Fibroblast of pulmonary artery (primary cell): ENCODE measurements at regions not wholly inside any gene's neighbourhood (a gene's known extent, or its start where the extent isn't known, plus 50 kb on each side); places are given as distances from the start of the nearest gene placed in this dataset.

Source experiments
- DNase-seq: peaks from one replicate; pipeline ENCODE4 v3.0.0-alpha.2; 2010; ENCODE audit warnings: low read depth
- H3K4me3 ChIP-seq: replicated peaks from 2 replicates; pipeline ENCODE4 v1.5.1; 2011; ENCODE audit warnings: low read depth, mild to moderate bottlenecking, control low read depth, low read length, moderate library complexity
- TF ChIP-seq, protein P1 (sequence below): IDR thresholded peaks from 2 replicates; pipeline ENCODE4 v1.5.1; 2011; ENCODE audit warnings: mild to moderate bottlenecking, control low read depth, low read length, inconsistent platforms; ENCODE audit errors: missing control alignments

- TF ChIP-seq, protein P1, sequence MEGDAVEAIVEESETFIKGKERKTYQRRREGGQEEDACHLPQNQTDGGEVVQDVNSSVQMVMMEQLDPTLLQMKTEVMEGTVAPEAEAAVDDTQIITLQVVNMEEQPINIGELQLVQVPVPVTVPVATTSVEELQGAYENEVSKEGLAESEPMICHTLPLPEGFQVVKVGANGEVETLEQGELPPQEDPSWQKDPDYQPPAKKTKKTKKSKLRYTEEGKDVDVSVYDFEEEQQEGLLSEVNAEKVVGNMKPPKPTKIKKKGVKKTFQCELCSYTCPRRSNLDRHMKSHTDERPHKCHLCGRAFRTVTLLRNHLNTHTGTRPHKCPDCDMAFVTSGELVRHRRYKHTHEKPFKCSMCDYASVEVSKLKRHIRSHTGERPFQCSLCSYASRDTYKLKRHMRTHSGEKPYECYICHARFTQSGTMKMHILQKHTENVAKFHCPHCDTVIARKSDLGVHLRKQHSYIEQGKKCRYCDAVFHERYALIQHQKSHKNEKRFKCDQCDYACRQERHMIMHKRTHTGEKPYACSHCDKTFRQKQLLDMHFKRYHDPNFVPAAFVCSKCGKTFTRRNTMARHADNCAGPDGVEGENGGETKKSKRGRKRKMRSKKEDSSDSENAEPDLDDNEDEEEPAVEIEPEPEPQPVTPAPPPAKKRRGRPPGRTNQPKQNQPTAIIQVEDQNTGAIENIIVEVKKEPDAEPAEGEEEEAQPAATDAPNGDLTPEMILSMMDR = no peak
- H3K4me3 ChIP-seq = no peak overlapping the region
- DNase-seq = peak; percentile 75
Observed at GRCh38 chr11:105466582-105467228, 143.2 kb upstream of the GRIA4 start.

DNA sequence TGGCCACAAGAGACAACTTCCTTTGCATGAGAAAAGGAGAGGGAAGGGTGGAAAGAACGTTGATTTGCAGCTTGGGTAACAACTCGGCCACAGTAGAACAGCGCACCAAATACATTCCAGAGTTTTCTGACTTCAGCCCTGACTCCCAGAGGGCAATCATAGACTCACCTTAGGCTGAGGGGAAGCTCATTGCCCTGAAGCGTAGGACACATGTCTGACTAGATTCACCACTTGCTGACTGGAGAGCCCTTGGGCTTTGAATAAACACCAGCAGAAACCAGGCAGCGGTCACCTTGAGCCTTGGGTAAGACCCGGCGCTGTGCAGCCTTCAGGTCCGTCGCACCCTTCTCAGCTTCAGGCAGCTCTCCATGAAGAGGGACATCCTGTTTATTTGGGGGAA lies 151.8 kb upstream of the GRIA4 start:
- DNase-seq = no peak
- TF ChIP-seq, protein P1 = no peak
- H3K4me3 ChIP-seq = no peak overlapping the region

GRCh38 chr11:105456950-105457349 lies 152.9 kb upstream of the GRIA4 start:
- DNase-seq = no peak
- TF ChIP-seq, protein P1 = no peak
- no peak overlapping the region for H3K4me3 ChIP-seq

- TF ChIP-seq, protein P1 = no peak
- H3K4me3 ChIP-seq = no peak overlapping the region
- no peak for DNase-seq
Observed at GRCh38 chr11:105449100-105449734, 160.7 kb upstream of the GRIA4 start.

GRCh38 chr11:105448703-105449079 lies 161.2 kb upstream of the GRIA4 start:
- no peak for DNase-seq
- TF ChIP-seq, protein P1 = no peak

DNA sequence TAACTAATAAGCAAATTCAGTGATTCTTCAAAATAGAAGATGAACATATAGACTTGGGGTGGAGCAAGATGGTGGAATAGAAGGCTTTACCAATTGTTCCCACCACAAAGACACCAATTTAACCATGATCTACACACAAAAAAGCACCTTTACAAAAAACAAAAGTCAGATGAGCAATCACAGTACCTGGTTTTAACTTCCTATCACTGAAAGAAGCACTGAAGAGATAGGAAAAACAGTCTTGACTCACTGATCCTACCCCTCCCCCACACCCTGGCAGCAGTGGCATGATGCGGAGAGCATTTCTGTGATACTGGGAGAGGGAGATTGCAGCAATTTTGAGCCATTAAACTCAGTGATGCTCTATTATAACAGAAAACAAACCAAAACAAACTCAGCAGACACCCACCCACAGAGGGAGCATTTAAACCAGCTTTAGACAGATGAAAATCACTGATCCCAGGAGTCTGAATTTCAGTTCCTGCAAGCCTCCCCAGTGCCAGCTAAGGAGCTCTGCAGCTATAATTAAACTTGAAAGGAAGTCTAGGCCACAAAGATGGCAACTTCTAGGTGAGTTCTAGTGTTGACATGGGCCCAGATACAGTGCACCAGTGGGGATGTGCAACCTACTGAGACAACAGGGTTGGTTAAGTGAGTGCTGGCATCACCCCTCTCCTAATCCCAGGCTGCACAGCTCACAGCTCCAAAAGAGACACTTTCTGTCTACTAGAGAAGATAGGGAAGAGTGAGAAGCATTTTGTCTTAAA lies 161.8 kb upstream of the GRIA4 start:
- no peak overlapping the region for H3K4me3 ChIP-seq
- TF ChIP-seq, protein P1 = no peak
- DNase-seq = no peak

More at GRCh38 chr11:105448703-105449079, 161.2 kb upstream of the GRIA4 start:
- no peak overlapping the region for H3K4me3 ChIP-seq
